HG02623 (cell line): ENCODE measurements at regions not wholly inside any gene's neighbourhood (a gene's known extent, or its start where the extent isn't known, plus 50 kb on each side); places are given as distances from the start of the nearest gene placed in this dataset.
A peak's percentile ranks its signal among the peaks of the same experiment; 100 is the strongest.

ENCODE experiments used
- ATAC-seq: cut with Tn5 transposase; IDR thresholded peaks from one replicate; pipeline ENCODE4 v1.9.1; 2021; ENCODE audit warnings: moderate library complexity; ENCODE audit not compliant: unreplicated experiment

DNA sequence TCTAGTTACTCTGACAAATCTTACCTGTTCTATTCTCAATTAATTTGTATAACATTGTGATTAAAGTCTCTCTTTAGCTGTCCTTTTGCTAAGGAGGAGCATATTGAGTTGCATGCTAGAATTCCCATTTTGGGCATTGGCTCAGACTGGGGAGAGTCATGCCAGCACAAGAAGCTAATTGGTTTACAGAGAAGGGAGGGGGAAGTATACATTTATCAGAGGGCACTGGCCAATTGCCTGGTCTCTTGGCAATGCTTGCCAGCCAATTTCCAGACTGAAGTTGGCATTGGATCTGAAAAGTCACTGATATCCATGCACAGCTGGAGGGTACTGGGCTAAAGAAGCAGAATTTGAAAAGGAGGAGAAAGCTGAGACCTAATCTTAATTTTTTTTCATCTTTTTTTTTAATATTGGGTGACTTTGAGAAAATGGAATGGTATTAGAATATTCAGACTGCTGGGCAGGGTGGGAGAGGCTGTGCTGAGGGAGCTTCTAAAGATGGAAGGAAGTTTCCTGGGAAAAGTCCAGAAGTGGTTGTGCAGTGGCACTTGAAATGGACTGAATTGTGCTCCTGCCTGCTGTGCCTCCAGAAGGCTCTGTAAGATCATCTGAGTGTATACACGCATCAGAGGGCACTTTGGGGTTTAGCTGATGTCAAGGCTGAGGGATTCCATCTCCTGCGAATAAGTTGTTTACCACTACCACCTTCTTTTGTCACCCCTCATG, 365.2 kb upstream of the DPH6 start:
- no peak for ATAC-seq

GRCh38 chr15:35912196-35912595, 366.2 kb upstream of the DPH6 start:
- ATAC-seq, result no peak

DNA sequence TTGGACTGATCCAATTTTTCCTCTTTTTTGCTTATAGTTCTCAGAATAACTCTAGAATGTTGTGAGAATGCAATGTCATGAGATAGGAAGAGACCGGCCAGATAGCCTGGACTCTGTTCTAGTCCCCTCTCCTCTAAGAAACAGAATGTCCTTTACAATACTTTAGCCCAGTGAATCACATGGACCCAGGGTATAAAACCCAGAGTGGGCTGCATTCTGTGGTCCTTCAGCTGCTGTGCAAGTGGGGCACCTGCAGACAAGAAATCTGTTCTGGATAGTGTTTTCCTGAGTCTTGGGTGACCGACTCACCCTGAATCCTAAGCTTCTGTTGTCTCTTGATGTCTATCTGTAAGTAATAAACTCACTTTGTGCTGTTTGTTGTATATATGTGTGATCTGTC, 368.6 kb upstream of the DPH6 start:
- no peak for ATAC-seq

GRCh38 chr15:35921046-35921445, 375.1 kb upstream of the DPH6 start:
- no peak for ATAC-seq

DNA sequence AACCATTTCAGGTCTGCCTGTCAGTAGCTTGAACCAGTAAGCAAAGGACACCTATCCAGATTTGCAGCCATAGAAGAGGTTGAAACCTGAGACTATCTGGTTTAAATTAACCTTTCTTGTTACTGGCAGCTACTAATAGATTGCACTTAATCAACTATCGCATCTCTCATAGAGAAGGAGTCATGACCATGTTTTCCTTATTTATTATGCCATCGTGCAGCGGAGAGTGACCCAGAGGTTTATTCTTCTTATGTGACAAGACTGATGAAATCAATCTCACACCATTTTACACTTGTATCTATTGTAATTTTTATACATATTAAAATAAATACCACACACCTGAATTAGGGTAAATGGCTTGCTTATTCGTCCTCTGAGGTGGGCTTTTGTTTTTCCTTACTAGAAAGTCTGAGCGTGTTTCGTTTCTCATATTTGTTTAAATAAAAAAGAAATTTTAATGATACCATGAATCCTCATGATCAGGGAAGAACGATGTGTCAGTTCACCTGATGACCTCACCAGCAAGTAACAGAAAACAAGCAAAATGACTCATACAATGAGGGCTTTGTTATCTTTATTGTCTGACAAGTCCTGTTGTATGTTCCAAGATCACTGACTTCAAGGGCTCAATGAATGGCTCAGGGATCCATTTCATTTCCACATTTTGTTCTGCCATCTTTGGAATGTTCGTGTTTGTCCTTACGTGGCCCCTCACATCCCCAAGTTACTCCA, 379.5 kb upstream of the DPH6 start:
- no peak for ATAC-seq

DNA sequence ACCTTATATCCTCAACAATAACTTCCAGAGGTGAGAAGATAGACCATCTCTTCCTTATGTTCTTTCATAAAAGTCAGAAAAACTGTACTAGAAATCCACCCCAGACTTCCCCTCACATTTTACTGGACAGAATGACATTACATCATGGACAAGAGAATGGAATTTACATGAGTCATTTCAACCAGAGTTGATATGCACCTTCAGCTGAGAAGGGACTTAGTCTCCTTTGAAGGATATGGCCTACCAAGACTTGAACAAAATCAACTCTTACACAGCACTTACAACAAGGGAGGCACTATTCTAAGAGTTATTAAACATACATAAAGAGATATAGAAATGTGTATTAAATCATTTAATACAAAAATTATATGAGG, 380.0 kb upstream of the DPH6 start:
- ATAC-seq, result no peak

GRCh38 chr15:35928847-35929246, 382.9 kb upstream of the DPH6 start:
- no peak for ATAC-seq

DNA sequence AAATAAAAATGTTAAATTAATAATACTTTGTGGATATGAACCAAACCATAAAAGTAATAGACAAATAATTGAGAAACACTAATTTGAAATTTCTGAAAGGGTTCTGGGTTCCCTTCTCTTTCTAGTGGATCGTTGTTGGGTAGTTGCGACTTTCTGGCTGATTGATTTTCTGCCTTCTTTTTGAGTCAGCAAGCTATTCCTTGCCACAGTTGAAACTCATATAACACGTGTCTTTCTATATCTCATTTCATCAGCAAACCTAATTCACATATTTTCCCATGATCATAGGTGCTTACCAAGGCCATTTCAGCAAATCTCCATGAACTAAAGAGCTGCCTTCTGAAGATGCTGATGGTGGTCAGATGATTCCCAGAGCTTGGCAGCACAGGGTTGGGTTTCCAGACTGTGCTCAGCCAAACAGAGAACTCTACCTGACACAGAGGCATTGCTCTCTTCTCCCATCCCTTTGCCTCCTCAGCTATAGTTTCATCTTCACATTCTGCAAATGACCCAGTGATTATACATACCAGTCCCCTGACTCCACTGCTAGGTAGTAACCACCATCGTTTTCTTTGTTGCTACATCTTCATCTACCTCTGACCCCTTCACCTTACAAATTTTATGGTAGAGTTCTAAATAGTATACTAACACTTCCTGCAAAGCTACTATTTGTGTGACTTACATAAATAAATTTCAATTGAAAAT, 383.9 kb upstream of the DPH6 start:
- peak; percentile 71 for ATAC-seq

DNA sequence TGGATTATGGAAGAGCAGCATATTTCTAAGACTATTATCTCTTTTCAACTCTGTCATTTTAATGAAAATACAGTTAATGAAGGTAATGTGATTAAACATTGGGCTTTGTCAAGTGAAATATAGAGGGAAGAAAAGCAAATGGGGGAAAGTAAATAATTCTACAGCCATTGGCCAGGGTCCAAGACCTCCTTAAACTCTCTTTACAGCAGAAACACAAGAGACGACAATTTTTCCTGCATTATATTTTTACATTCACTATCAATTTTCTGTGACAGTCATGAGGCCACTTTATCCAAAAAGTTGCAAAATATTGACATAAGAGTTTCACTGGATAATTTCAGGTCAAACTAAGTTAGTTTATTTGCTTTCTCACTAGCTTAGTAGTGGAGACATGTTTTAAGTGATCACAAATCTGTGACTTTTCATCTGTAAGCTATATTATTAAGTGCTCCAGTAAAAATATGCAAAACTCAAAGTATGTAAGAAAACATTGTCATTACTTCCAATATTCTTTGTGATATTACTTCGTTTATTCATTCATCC, 385.9 kb upstream of the DPH6 start:
- no peak for ATAC-seq

DNA sequence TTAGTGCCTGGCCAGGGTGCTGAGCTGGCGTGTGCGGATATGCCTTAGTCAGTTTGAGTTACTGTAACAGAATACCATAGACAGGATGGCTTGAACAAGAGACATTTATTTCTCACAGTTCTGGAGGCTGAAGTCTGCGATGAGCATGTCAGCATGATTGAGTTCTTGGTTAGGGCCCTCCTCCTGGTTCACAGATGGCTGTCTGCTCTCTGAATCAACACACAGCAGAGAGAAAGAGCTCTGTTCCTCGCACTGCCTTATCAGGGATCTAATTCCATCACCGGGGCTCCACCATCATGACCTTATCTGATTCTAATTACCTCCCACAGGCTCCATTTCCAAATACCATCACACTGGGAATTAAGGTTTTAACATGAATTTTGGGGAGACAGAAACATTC, 386.6 kb upstream of the DPH6 start:
- ATAC-seq, result no peak

DNA sequence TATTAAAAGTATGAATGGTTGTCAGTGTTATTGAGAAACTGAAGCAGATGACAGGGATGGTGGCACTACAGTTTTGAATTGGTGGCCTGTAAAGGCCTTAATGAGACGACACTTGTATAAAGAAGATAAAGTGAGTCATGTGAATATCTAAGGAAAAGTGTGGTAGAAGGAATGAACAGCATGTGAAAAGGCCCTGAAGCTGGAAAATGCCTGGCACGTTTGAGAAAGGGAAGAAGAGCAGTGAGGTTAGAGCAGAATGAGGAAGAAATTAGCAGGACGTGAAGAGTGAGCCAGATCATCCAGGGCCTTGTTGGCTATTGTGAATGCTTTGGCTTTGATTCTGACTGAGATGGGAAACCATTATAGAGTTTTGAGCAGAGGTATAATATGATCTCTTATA, 387.6 kb upstream of the DPH6 start:
- ATAC-seq, result no peak

- no peak for ATAC-seq
Observed at GRCh38 chr15:35934383-35935049, 388.6 kb upstream of the DPH6 start.

GRCh38 chr15:35936284-35936683, 390.3 kb upstream of the DPH6 start:
- ATAC-seq, result no peak

DNA sequence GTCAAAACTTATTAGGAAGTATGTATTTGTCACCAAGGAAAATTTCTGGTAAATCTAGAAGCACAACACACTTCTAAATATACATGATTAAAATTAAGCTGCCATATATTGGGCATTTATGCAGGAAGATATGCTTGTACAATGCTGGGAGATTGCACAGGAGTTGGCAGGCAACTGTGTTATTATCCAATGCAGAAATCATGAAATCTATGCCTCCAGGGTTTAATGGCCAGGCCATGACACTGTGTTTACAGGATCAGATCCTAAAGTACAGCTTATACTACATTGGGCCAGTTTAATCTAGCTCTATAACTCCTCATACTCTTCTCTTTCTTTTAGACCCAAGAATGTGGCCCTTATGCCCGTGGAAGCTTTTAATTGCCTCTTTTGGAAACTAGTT, 391.4 kb upstream of the DPH6 start:
- no peak for ATAC-seq

DNA sequence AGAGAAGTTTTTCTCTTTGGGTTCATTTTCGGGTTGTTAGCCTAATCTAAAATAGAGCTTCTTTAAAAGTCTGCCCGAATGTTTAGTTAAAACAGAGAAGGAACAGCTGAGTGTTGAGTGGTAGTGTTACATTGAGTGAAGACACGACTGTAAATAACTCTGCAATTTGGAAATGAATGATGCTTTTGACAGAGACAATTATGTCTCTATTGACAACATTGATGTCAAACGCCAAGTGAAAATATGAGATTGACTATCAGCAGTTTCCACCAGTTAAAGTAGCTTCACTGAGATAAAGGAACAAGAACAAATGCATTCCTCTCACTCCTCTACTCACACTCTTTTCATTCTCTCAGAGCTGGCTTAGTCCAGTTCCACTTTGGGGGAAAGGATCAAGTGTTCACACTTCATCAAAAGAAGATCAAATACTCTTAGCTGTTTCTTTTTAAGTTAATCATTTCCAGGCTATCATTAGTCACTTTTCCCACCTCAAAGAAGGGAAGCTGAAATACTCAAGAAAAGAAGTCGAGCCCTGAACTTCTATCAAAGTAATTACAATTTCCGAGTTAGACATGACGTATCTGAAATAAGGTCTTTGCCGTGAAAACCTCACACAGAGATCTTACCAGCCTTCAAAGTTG, 399.1 kb upstream of the DPH6 start:
- no peak for ATAC-seq

DNA sequence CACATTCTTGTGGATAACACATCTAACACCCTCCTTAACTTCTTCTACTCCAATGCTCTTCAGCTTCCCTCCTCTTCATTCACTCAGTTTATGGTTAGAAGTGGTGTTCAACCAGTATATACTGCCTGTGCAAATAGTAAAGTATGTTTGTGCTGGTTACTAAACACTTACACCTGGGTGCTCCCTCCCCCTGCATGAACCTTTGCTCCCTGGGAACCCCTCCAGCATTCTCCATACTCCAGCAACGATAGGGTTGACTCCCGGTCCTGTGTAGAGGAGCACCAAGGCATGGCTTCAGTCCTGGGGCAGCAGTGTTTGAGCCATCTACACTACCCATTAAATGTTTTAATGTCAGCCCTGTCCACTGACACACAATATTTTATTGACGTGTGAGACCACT, 407.5 kb upstream of the DPH6 start:
- no peak for ATAC-seq

GRCh38 chr15:35956056-35956455, 410.1 kb upstream of the DPH6 start:
- ATAC-seq, result no peak

DNA sequence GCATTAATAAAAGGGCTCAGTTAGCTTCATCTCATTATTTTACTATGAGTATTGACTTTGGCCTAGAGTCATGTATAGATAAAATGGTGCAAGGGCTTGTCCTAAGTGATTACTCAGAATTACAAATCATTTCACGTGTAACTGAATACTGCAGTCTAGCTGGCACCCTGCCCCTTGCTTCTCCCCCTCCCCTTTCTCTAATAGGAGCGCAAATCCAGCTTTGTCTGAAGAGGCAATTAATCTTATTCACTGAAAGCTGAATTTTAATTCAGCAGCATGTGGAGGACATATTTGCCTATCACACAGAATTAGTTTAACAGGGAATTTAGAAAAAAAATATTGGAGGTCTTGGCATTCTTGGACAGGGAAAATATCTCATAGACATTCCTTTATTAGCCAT, 412.1 kb upstream of the DPH6 start:
- no peak for ATAC-seq

GRCh38 chr15:35958975-35959374, 413.0 kb upstream of the DPH6 start:
- no peak for ATAC-seq

GRCh38 chr15:35963326-35963725, 417.4 kb upstream of the DPH6 start:
- no peak for ATAC-seq

GRCh38 chr15:35966781-35967180, 420.8 kb upstream of the DPH6 start:
- no peak for ATAC-seq
